HCT116 (cell line): ENCODE measurements at regions not wholly inside any gene's neighbourhood (a gene's known extent, or its start where the extent isn't known, plus 50 kb on each side); places are given as distances from the start of the nearest gene placed in this dataset.

ENCODE experiments used
- EZH2 ChIP-seq: fragments of 200-600 bp; sonication (generic); IDR thresholded peaks from 2 replicates; pipeline ENCODE4 v1.6.1; 2017; ENCODE audit warnings: antibody characterized with exemption, mixed run types
- FOSL1 ChIP-seq: IDR thresholded peaks from 2 replicates; pipeline ENCODE4 v1.6.1; 2012; ENCODE audit warnings: low read depth
- POLR2A ChIP-seq: IDR thresholded peaks from 2 replicates; pipeline ENCODE4 v1.7.0; 2011; ENCODE audit warnings: borderline replicate concordance; ENCODE audit not compliant: insufficient read depth, insufficient read length; ENCODE audit errors: extremely low read depth
- POLR2AphosphoS5 ChIP-seq: IDR thresholded peaks from 2 replicates; pipeline ENCODE4 v1.6.1; 2011; ENCODE audit warnings: mild to moderate bottlenecking, low read depth, low read length, moderate library complexity
- SIN3A ChIP-seq: IDR thresholded peaks from 2 replicates; pipeline ENCODE4 v1.6.1; 2012; ENCODE audit warnings: low read depth
- SP1 ChIP-seq: IDR thresholded peaks from 2 replicates; pipeline ENCODE4 v1.6.1; 2012; ENCODE audit warnings: low read depth
- YY1 ChIP-seq: IDR thresholded peaks from 2 replicates; pipeline ENCODE4 v1.6.1; 2011; ENCODE audit warnings: low read length, low read depth, moderate library complexity, mild to moderate bottlenecking; ENCODE audit not compliant: insufficient replicate concordance; ENCODE audit errors: extremely low read depth
- TF ChIP-seq, protein P1 (sequence below), 3 experiments: fragments of 200-600 bp in 1 of 3; sonication (generic) in 1 of 3; IDR thresholded peaks in 2 of 3; conservative IDR thresholded peaks in 1 of 3; 2 replicates each; pipeline ENCODE4 v1.5.1; 2012 to 2017; ENCODE audit warnings: low read depth in 2 of 3, low read length in 2 of 3, antibody characterized with exemption in 1 of 3, borderline replicate concordance in 1 of 3, control low read depth in 1 of 3, mild to moderate bottlenecking in 1 of 3, mixed read lengths in 1 of 3, mixed run types in 1 of 3, moderate library complexity in 1 of 3; ENCODE audit not compliant: insufficient read depth in 1 of 3
- TF ChIP-seq, protein P2 (sequence below): IDR thresholded peaks from 2 replicates; pipeline ENCODE4 v1.6.1; 2012; ENCODE audit warnings: low read depth
- TF ChIP-seq, protein P3 (sequence below): IDR thresholded peaks from 2 replicates; pipeline ENCODE4 v1.6.1; 2012

DNA sequence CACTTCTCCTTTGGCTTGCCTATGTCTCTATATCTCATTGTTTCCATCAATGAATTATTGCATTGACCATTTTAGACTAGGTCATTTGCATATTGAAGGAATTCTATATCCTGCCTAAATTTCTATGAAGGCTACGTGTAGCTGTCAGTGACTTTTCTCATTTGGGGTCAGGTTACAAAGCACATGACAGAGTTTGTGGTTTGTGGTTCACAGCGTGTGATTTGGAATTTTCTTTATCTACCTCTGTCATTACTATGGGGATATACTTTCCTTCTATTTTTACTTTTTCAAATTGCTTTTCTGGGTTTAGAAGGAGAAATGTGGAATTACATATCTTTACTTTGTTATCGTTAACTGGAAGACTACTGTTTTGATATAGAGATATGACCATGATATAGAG lies 317.3 kb upstream of the CFAP20DC start:
- TF ChIP-seq FOSL1 (no peak), POLR2AphosphoS5 (no peak), YY1 (no peak), SP1 (no peak), EZH2 (no peak), POLR2A (no peak), SIN3A (no peak)
- TF ChIP-seq, protein P1, sequence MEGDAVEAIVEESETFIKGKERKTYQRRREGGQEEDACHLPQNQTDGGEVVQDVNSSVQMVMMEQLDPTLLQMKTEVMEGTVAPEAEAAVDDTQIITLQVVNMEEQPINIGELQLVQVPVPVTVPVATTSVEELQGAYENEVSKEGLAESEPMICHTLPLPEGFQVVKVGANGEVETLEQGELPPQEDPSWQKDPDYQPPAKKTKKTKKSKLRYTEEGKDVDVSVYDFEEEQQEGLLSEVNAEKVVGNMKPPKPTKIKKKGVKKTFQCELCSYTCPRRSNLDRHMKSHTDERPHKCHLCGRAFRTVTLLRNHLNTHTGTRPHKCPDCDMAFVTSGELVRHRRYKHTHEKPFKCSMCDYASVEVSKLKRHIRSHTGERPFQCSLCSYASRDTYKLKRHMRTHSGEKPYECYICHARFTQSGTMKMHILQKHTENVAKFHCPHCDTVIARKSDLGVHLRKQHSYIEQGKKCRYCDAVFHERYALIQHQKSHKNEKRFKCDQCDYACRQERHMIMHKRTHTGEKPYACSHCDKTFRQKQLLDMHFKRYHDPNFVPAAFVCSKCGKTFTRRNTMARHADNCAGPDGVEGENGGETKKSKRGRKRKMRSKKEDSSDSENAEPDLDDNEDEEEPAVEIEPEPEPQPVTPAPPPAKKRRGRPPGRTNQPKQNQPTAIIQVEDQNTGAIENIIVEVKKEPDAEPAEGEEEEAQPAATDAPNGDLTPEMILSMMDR (IDR thresholded peaks at IDR 0.05 in 2 of 3, conservative IDR thresholded peaks at IDR 0.05 in 1 of 3; ENCODE audit: borderline replicate concordance in 1 of 3, insufficient read depth in 1 of 3, low read depth in 2 of 3, low read length in 2 of 3): no peak
- TF ChIP-seq, protein P2, sequence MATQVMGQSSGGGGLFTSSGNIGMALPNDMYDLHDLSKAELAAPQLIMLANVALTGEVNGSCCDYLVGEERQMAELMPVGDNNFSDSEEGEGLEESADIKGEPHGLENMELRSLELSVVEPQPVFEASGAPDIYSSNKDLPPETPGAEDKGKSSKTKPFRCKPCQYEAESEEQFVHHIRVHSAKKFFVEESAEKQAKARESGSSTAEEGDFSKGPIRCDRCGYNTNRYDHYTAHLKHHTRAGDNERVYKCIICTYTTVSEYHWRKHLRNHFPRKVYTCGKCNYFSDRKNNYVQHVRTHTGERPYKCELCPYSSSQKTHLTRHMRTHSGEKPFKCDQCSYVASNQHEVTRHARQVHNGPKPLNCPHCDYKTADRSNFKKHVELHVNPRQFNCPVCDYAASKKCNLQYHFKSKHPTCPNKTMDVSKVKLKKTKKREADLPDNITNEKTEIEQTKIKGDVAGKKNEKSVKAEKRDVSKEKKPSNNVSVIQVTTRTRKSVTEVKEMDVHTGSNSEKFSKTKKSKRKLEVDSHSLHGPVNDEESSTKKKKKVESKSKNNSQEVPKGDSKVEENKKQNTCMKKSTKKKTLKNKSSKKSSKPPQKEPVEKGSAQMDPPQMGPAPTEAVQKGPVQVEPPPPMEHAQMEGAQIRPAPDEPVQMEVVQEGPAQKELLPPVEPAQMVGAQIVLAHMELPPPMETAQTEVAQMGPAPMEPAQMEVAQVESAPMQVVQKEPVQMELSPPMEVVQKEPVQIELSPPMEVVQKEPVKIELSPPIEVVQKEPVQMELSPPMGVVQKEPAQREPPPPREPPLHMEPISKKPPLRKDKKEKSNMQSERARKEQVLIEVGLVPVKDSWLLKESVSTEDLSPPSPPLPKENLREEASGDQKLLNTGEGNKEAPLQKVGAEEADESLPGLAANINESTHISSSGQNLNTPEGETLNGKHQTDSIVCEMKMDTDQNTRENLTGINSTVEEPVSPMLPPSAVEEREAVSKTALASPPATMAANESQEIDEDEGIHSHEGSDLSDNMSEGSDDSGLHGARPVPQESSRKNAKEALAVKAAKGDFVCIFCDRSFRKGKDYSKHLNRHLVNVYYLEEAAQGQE: no peak
- TF ChIP-seq, protein P3, sequence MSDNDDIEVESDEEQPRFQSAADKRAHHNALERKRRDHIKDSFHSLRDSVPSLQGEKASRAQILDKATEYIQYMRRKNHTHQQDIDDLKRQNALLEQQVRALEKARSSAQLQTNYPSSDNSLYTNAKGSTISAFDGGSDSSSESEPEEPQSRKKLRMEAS: no peak
